ENCODE measurements at regions not wholly inside any gene's neighbourhood (a gene's known extent, or its start where the extent isn't known, plus 50 kb on each side); places are given as distances from the start of the nearest gene placed in this dataset.

DNA sequence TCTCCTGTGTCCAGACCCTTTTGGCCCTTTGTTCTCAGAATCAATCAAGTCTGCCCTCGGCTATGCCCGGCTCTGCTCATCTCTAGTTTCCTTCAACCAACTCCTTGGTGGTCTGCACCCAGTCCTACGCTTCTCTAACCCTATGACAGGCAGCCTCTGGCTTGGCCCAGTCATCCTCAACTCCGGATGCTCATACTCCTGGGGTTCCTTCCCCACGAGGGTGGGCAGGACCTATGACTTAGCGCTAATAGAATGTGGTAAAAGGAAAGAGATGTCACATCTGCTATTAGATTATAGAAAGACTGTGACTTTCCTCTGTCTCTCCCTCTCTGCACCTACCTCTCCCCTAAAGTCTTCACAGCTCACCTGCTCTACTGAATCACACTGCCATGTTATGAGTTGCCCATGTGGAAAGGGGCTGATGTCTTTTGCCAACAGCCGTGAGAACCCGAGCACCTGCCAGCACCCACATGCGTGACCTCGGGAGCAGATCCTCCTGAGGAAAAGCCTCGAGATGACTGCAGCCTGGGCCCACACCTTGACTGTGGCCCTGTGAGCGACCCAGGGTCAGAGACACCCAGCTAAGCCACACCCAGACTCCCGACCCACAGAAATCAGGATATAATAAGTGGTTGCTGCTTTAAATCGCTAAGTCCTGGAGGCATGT, 334.9 kb downstream of the GADD45G start:
- H3K9ac ChIP-seq (ENCODE audit: insufficient read length) = no peak overlapping the region
- no peak overlapping the region for H3K27ac ChIP-seq
- no peak for TF ChIP-seq POLR2AphosphoS5 (IDR thresholded peaks at IDR 0.05; ENCODE audit: borderline replicate concordance, low read depth, low read length)
- DNase-seq (ENCODE audit: low read depth, low spot score) = no peak
- no peaks in the 10 kb centered on the region for H3K9me3 ChIP-seq (ENCODE audit: low read depth, low read length)
- no peaks in the 10 kb centered on the region for H3K36me3 ChIP-seq (ENCODE audit: insufficient read depth, low read length)
- H3K4me3 ChIP-seq = no peak overlapping the region

DNA sequence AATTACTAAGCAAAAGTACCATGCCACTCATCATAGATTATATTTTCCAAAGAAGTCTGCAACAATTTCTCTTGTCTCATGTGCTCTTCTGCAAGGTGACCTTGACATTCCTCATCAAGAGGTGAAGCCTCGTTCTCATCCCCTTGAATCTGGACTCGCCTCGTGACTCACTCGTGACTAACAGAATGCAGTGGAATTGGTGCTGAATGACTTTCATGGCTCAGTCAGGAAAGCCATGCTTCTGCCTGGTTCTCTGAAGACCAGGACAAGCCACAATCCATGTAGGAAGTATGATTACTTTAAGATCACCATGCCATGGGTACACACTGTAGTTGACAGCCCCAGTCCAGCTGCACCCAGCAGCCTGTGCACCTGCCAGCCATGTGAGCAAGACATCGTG, 335.8 kb downstream of the GADD45G start:
- no peak for DNase-seq (ENCODE audit: low read depth, low spot score)
- TF ChIP-seq FOXP2 (optimal IDR thresholded peaks at IDR 0.05; ENCODE audit: control extremely low read depth, extremely low read length, insufficient read depth) = no peak
- no peak for TF ChIP-seq POLR2AphosphoS5 (IDR thresholded peaks at IDR 0.05; ENCODE audit: borderline replicate concordance, low read depth, low read length)
- no peak for TF ChIP-seq EZH2 (IDR thresholded peaks at IDR 0.05)
- Histone ChIP-seq H3K27ac (no peak overlapping the region), H3K36me3 (ENCODE audit: insufficient read depth, low read length) (no peaks in the 10 kb centered on the region), H3K4me3 (no peak overlapping the region), H3K9ac (ENCODE audit: insufficient read length) (no peak overlapping the region), H3K9me3 (ENCODE audit: low read depth, low read length) (no peaks in the 10 kb centered on the region)

DNA sequence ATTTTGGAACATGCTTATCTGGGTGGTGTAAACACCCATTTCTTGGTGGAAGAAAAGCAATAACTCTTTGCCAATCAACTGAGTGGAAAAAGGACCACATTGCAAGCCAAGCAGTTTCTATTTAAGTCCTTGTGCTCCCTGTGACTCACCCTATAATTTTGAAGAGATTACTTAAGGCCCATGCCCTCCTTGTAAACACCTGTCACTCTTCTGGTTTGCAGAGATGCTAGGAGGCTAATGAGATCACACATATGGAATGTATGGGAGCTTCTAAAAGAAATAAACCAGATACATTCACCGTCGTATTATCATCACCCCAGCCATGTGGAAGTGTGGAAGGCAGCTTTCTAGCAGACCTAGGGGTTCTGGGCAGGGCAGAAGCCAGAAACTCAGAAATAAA, 337.1 kb downstream of the GADD45G start:
- Histone ChIP-seq H3K9ac (ENCODE audit: insufficient read length) (no peak overlapping the region), H3K9me3 (ENCODE audit: low read depth, low read length) (no peaks in the 10 kb centered on the region), H3K36me3 (ENCODE audit: insufficient read depth, low read length) (no peaks in the 10 kb centered on the region), H3K27ac (no peak overlapping the region), H3K4me3 (no peak overlapping the region)
- TF ChIP-seq FOXP2 (optimal IDR thresholded peaks at IDR 0.05; ENCODE audit: control extremely low read depth, extremely low read length, insufficient read depth) = no peak
- no peak for TF ChIP-seq EZH2 (IDR thresholded peaks at IDR 0.05)
- no peak for TF ChIP-seq POLR2AphosphoS5 (IDR thresholded peaks at IDR 0.05; ENCODE audit: borderline replicate concordance, low read depth, low read length)
- DNase-seq (ENCODE audit: low read depth, low spot score) = no peak

DNA sequence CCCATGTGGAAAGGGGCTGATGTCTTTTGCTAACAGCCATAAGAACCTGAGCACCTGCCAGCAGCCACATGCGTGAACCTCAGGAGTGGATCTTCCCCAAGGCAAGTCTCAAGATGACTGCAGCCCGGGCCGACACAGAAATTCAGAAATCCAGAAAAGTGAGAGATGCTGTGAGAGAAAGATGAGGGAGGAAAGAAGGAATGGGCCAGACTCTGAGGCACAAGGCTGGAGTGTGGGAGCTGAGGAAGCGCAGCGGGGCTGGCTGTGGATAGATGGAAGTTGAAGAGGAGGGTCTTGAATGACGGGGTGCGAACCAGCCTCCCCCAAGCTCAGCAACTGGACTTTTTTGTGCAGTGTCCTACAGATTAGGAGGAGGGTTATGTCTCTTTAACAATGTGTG, 337.8 kb downstream of the GADD45G start:
- Histone ChIP-seq H3K9ac (ENCODE audit: insufficient read length) (no peak overlapping the region), H3K27ac (no peak overlapping the region), H3K4me3 (no peak overlapping the region), H3K9me3 (ENCODE audit: low read depth, low read length) (no peaks in the 10 kb centered on the region), H3K36me3 (ENCODE audit: insufficient read depth, low read length) (no peaks in the 10 kb centered on the region)
- DNase-seq (ENCODE audit: low read depth, low spot score) = no peak
- TF ChIP-seq POLR2AphosphoS5 (IDR thresholded peaks at IDR 0.05; ENCODE audit: borderline replicate concordance, low read depth, low read length) = no peak
- no peak for TF ChIP-seq EZH2 (IDR thresholded peaks at IDR 0.05)
- no peak for TF ChIP-seq FOXP2 (optimal IDR thresholded peaks at IDR 0.05; ENCODE audit: control extremely low read depth, extremely low read length, insufficient read depth)

DNA sequence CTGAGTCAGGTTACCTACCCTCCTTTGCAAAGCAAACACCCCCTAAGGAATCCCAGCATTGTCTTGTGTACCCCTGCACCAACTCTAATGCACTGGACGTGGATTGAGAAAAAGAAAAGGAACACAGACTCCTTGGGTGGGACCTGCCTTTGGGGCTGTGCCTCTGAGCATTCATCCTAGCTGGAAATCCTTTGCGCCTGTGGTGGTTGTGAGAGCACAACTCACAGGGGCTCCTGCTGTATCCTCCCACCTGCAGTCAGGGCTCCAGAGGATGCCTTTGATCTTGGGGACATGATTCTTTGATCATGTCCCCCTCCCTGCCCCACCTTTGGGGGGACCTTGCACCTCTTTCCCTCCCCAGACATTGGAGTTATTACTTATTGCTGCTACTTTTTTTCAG, 338.5 kb downstream of the GADD45G start:
- Histone ChIP-seq H3K27ac (no peak overlapping the region), H3K9ac (ENCODE audit: insufficient read length) (no peak overlapping the region), H3K36me3 (ENCODE audit: insufficient read depth, low read length) (no peaks in the 10 kb centered on the region), H3K4me3 (no peak overlapping the region), H3K9me3 (ENCODE audit: low read depth, low read length) (no peaks in the 10 kb centered on the region)
- DNase-seq (ENCODE audit: low read depth, low spot score) = no peak
- TF ChIP-seq POLR2AphosphoS5 (IDR thresholded peaks at IDR 0.05; ENCODE audit: borderline replicate concordance, low read depth, low read length) = no peak
- TF ChIP-seq EZH2 (IDR thresholded peaks at IDR 0.05) = no peak
- no peak for TF ChIP-seq FOXP2 (optimal IDR thresholded peaks at IDR 0.05; ENCODE audit: control extremely low read depth, extremely low read length, insufficient read depth)

DNA sequence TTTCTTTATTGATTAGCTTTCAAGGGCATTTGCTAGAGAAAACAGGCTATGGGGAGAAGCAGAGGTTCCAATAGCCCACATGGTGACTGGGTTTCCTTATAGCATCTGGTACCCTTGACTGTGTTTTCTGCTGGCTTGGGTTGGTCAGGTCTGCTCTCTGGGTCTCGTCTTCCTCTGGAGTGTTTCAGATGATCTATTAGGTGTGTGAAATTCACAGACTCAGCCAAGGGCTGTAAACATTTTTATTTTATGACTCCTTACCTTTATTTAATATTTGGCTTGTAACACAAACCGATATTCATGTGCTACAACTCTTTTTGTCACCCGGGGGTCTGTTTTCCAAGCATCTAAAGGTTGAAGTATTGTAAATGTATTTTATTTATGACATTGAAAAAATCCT, 338.9 kb downstream of the GADD45G start:
- no peak overlapping the region for H3K27ac ChIP-seq
- H3K4me3 ChIP-seq = no peak overlapping the region
- no peak overlapping the region for H3K9ac ChIP-seq (ENCODE audit: insufficient read length)
- H3K36me3 ChIP-seq (ENCODE audit: insufficient read depth, low read length) = no peaks in the 10 kb centered on the region
- H3K9me3 ChIP-seq (ENCODE audit: low read depth, low read length) = no peaks in the 10 kb centered on the region
- DNase-seq (ENCODE audit: low read depth, low spot score) = no peak
- TF ChIP-seq POLR2AphosphoS5 (IDR thresholded peaks at IDR 0.05; ENCODE audit: borderline replicate concordance, low read depth, low read length) (no peak), FOXP2 (optimal IDR thresholded peaks at IDR 0.05; ENCODE audit: control extremely low read depth, extremely low read length, insufficient read depth) (no peak), EZH2 (IDR thresholded peaks at IDR 0.05) (no peak)

DNA sequence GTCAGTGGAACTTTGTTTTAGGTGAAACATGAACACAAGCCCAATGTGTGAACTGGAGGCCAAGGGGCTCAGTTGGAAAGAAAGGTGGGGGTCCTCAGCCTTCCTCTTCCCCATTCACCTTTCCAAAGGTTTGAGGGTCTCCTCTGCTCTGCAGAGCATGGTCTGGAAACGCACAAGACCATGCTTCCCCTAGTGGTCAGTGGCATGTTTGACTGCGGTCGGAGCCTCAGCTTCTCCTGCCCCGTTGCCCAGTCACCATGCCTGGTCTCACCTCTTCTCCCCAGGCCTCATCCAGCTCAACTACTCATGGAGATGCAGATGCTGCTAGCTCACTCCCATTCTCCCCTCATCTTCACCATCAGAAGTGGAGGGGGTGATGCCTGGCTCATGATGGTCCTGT, 340.3 kb downstream of the GADD45G start:
- H3K4me3 ChIP-seq = no peak overlapping the region
- H3K27ac ChIP-seq = no peak overlapping the region
- TF ChIP-seq FOXP2 (optimal IDR thresholded peaks at IDR 0.05; ENCODE audit: control extremely low read depth, extremely low read length, insufficient read depth) (no peak), POLR2AphosphoS5 (IDR thresholded peaks at IDR 0.05; ENCODE audit: borderline replicate concordance, low read depth, low read length) (no peak), EZH2 (IDR thresholded peaks at IDR 0.05) (no peak)

DNA sequence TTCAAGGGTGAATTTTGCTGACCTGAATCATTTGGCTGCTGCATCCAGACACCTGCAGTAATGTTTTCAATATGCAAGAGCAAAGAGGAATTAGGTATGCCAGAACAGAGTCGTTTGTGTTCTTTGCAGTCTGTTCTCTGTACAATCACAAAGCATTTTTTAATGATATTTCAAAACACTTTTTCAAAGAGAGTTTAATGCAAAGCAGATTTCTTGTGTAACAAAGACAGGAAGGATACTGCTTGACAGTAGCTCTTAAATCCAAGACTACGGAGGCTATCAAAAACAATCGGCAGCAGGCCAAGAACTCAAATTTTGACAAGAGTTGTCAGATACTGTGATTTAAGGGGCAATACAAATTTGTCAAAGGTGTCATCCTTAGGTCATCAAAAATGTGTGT, 341.9 kb downstream of the GADD45G start:
- no peak for DNase-seq (ENCODE audit: low read depth, low spot score)

More for the DNA sequence above, 340.3 kb downstream of the GADD45G start:
- Histone ChIP-seq H3K9me3 (ENCODE audit: low read depth, low read length) (no peaks in the 10 kb centered on the region), H3K36me3 (ENCODE audit: insufficient read depth, low read length) (no peaks in the 10 kb centered on the region), H3K9ac (ENCODE audit: insufficient read length) (no peak overlapping the region)
- no peak for DNase-seq (ENCODE audit: low read depth, low spot score)

DNA sequence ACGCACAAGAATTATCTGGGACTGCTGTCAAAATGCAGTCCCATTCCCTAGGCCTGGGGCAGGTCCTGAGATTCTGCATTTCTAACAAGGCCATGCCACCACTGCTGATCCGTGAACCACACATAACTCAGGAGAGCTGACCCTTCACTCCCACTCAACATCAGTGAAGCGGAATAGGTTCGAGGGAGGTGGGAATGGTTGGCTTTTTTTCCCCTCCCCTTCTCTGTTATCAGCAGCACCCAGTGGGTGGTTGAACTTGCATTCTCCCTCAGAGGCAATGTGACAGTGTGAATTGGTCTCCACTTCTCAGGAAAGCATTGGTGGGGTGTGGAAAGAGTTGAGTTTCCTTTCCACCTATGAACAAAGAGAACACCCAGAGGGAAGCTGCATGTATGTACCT, 344.3 kb downstream of the GADD45G start:
- Histone ChIP-seq H3K36me3 (ENCODE audit: insufficient read depth, low read length) (no peaks in the 10 kb centered on the region), H3K9me3 (ENCODE audit: low read depth, low read length) (no peaks in the 10 kb centered on the region), H3K9ac (ENCODE audit: insufficient read length) (no peak overlapping the region), H3K27ac (no peak overlapping the region), H3K4me3 (no peak overlapping the region)
- no peak for DNase-seq (ENCODE audit: low read depth, low spot score)
- no peak for TF ChIP-seq EZH2 (IDR thresholded peaks at IDR 0.05)
- TF ChIP-seq POLR2AphosphoS5 (IDR thresholded peaks at IDR 0.05; ENCODE audit: borderline replicate concordance, low read depth, low read length) = no peak
- TF ChIP-seq FOXP2 (optimal IDR thresholded peaks at IDR 0.05; ENCODE audit: control extremely low read depth, extremely low read length, insufficient read depth) = no peak

More for the DNA sequence above, 341.9 kb downstream of the GADD45G start:
- Histone ChIP-seq H3K9me3 (ENCODE audit: low read depth, low read length) (no peaks in the 10 kb centered on the region), H3K4me3 (no peak overlapping the region), H3K27ac (no peak overlapping the region), H3K9ac (ENCODE audit: insufficient read length) (no peak overlapping the region), H3K36me3 (ENCODE audit: insufficient read depth, low read length) (no peaks in the 10 kb centered on the region)
- TF ChIP-seq EZH2 (IDR thresholded peaks at IDR 0.05) (no peak), POLR2AphosphoS5 (IDR thresholded peaks at IDR 0.05; ENCODE audit: borderline replicate concordance, low read depth, low read length) (no peak), FOXP2 (optimal IDR thresholded peaks at IDR 0.05; ENCODE audit: control extremely low read depth, extremely low read length, insufficient read depth) (no peak)
